DOHH2 (cell line): ENCODE measurements at regions not wholly inside any gene's neighbourhood (a gene's known extent, or its start where the extent isn't known, plus 50 kb on each side); places are given as distances from the start of the nearest gene placed in this dataset.

ENCODE experiments used
- H3F3A ChIP-seq: fragments of 200-600 bp; sonication (generic), shearing (Covaris generic); 2 replicates; pipeline ENCODE4 v1.6.0; 2016; ENCODE audit warnings: antibody characterized with exemption, mild to moderate bottlenecking; ENCODE audit not compliant: control insufficient read depth, insufficient read depth
- H3K27ac ChIP-seq: fragments of 200-600 bp; sonication (generic); 2 replicates; pipeline ENCODE4 v1.5.1; 2014; ENCODE audit warnings: low read depth, mild to moderate bottlenecking, low read length, moderate library complexity
- H3K27me3 ChIP-seq: fragments of 200-600 bp; sonication (generic); 2 replicates; pipeline ENCODE4 v1.6.1; 2014; ENCODE audit warnings: mild to moderate bottlenecking, low read length, mixed read lengths; ENCODE audit not compliant: control insufficient read depth
- H3K36me3 ChIP-seq: fragments of 200-600 bp; sonication (generic); 2 replicates; pipeline ENCODE4 v1.6.1; 2014; ENCODE audit warnings: mild to moderate bottlenecking, low read length, moderate library complexity, mixed read lengths; ENCODE audit not compliant: control insufficient read depth
- H3K4me1 ChIP-seq: fragments of 200-600 bp; sonication (generic); 2 replicates; pipeline ENCODE4 v1.6.1; 2014; ENCODE audit warnings: mild to moderate bottlenecking, low read length, mixed read lengths; ENCODE audit not compliant: control insufficient read depth
- H3K4me2 ChIP-seq: fragments of 200-600 bp; sonication (generic); 2 replicates; pipeline ENCODE4 v1.6.0; 2014; ENCODE audit warnings: mild to moderate bottlenecking, low read length, moderate library complexity
- H3K4me3 ChIP-seq: fragments of 200-600 bp; sonication (generic); 2 replicates; pipeline ENCODE4 v1.5.1; 2014; ENCODE audit warnings: mild to moderate bottlenecking, low read length, mixed read lengths
- H3K79me2 ChIP-seq: fragments of 200-600 bp; sonication (generic); 2 replicates; pipeline ENCODE4 v1.6.1; 2014; ENCODE audit warnings: mild to moderate bottlenecking, low read length, mixed read lengths; ENCODE audit not compliant: control insufficient read depth
- H3K9me2 ChIP-seq: fragments of 200-600 bp; sonication (generic); replicated peaks from 2 replicates; pipeline ENCODE4 v1.6.1; 2014; ENCODE audit warnings: mild to moderate bottlenecking, low read length, mixed read lengths; ENCODE audit not compliant: control insufficient read depth
- H3K9me3 ChIP-seq: fragments of 200-600 bp; sonication (generic); 2 replicates; pipeline ENCODE4 v1.6.1; 2014; ENCODE audit warnings: antibody characterized with exemption, low read length, mixed read lengths; ENCODE audit not compliant: control insufficient read depth, insufficient read depth
- H4K20me1 ChIP-seq: fragments of 200-600 bp; sonication (generic); 2 replicates; pipeline ENCODE4 v1.6.0; 2014; ENCODE audit warnings: low read depth, mild to moderate bottlenecking, antibody characterized with exemption, low read length, moderate library complexity; ENCODE audit not compliant: control insufficient read depth, insufficient read depth
- CTCF ChIP-seq: fragments of 200-600 bp; sonication (generic); IDR thresholded peaks from one replicate; pipeline ENCODE4 v1.5.1; 2014; ENCODE audit warnings: antibody characterized with exemption, mild to moderate bottlenecking, low read depth, low read length; ENCODE audit not compliant: poor library complexity, severe bottlenecking
- EZH2phosphoT487 ChIP-seq: fragments of 200-600 bp; sonication (generic); IDR thresholded peaks from 2 replicates; pipeline ENCODE4 v1.6.1; 2017; ENCODE audit warnings: borderline replicate concordance, mild to moderate bottlenecking, antibody characterized with exemption, low read length, moderate library complexity, mixed read lengths

DNA sequence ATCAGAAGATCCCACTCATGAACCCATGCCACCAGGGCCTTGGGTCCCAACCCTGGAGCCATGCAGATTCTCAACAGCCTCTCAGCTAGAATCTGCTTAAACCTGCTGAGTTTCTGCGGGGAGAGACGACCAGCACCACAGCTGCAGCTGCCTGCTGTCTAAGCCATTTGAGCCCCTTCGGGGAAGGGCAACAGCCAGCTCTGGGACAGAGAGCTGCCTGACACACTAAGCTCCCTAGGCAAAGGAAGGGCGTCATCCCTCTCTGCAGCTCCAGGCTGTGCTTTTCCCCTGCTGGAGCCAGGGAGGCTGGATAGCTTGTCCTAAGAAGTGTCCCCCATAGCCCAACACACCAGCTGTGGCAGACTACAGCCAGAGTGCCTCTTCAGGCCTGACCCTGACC, 182.5 kb downstream of the OTOR start:
- H3K4me1 ChIP-seq: no peaks in the 10 kb centered on the region
- no peak overlapping the region for H3K27ac ChIP-seq
- H3K27me3 ChIP-seq: no peaks in the 10 kb centered on the region
- TF ChIP-seq CTCF (no peak), EZH2phosphoT487 (no peak)
- no peaks in the 10 kb centered on the region for H3F3A ChIP-seq
- H3K9me3 ChIP-seq: no peaks in the 10 kb centered on the region
- no peaks in the 10 kb centered on the region for H3K79me2 ChIP-seq
- no peaks in the 10 kb centered on the region for H3K36me3 ChIP-seq
- no peak overlapping the region for H3K4me2 ChIP-seq
- H4K20me1 ChIP-seq: no peaks in the 10 kb centered on the region
- no peaks in the 10 kb centered on the region for H3K9me2 ChIP-seq
- H3K4me3 ChIP-seq: no peak overlapping the region

GRCh38 chr20:16939051-16939450, 190.9 kb downstream of the OTOR start:
- no peaks in the 10 kb centered on the region for H3F3A ChIP-seq
- no peaks in the 10 kb centered on the region for H3K9me2 ChIP-seq
- no peak overlapping the region for H3K4me3 ChIP-seq
- no peak overlapping the region for H3K4me2 ChIP-seq
- no peaks in the 10 kb centered on the region for H3K36me3 ChIP-seq
- no peaks in the 10 kb centered on the region for H3K27me3 ChIP-seq
- no peaks in the 10 kb centered on the region for H3K4me1 ChIP-seq
- no peak overlapping the region for H3K27ac ChIP-seq
- TF ChIP-seq EZH2phosphoT487: no peak
- TF ChIP-seq CTCF: no peak
- no peaks in the 10 kb centered on the region for H3K79me2 ChIP-seq
- H3K9me3 ChIP-seq: no peaks in the 10 kb centered on the region
- no peaks in the 10 kb centered on the region for H4K20me1 ChIP-seq

- H4K20me1 ChIP-seq: no peaks in the 10 kb centered on the region
- no peaks in the 10 kb centered on the region for H3K27me3 ChIP-seq
- no peak overlapping the region for H3K27ac ChIP-seq
- no peaks in the 10 kb centered on the region for H3K36me3 ChIP-seq
- TF ChIP-seq CTCF (no peak), EZH2phosphoT487 (no peak)
- H3K9me2 ChIP-seq: no peaks in the 10 kb centered on the region
- no peaks in the 10 kb centered on the region for H3F3A ChIP-seq
- H3K4me3 ChIP-seq: no peak overlapping the region
- no peak overlapping the region for H3K4me2 ChIP-seq
- no peaks in the 10 kb centered on the region for H3K4me1 ChIP-seq
- H3K79me2 ChIP-seq: no peaks in the 10 kb centered on the region
- H3K9me3 ChIP-seq: no peaks in the 10 kb centered on the region
These were observed 192.5 kb downstream of the OTOR start for GRCh38 chr20:16940701-16941100.

- no peaks in the 10 kb centered on the region for H4K20me1 ChIP-seq
- H3K9me2 ChIP-seq: no peaks in the 10 kb centered on the region
- no peaks in the 10 kb centered on the region for H3K4me1 ChIP-seq
- no peak overlapping the region for H3K4me3 ChIP-seq
- H3F3A ChIP-seq: no peaks in the 10 kb centered on the region
- H3K9me3 ChIP-seq: no peaks in the 10 kb centered on the region
- no peaks in the 10 kb centered on the region for H3K36me3 ChIP-seq
- no peak for TF ChIP-seq CTCF
- no peak for TF ChIP-seq EZH2phosphoT487
- no peaks in the 10 kb centered on the region for H3K27me3 ChIP-seq
- H3K27ac ChIP-seq: no peak overlapping the region
- no peaks in the 10 kb centered on the region for H3K79me2 ChIP-seq
- no peak overlapping the region for H3K4me2 ChIP-seq
These were observed 193.9 kb downstream of the OTOR start for GRCh38 chr20:16942051-16942450.
